ENCODE measurements at regions not wholly inside any gene's neighbourhood (a gene's known extent, or its start where the extent isn't known, plus 50 kb on each side); places are given as distances from the start of the nearest gene placed in this dataset.

DNA sequence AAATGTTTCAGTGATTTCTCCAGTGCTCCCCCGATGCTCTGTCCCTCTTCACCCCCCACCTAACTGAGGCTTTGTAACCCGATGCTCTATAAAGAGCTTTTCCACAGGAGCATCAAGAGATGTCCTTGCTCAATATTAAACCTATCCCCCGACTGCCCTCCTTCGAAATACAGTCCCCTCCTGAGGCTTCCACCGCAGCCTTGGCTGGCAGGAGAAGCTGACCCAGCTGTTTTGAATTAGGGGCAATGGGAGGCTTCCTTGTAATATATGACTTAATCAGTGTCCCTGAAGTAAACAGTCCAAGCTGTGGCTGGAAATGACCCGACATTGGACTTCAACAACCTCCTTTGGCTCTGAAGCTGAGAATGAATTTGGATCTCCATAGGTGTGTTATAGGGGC lies 62.4 kb downstream of the TMEM30B start:
- DNase-seq (ENCODE audit: low read depth), result no peak
- H3K4me3 ChIP-seq (ENCODE audit: low read length), result no peak overlapping the region
- TF ChIP-seq, protein P1, sequence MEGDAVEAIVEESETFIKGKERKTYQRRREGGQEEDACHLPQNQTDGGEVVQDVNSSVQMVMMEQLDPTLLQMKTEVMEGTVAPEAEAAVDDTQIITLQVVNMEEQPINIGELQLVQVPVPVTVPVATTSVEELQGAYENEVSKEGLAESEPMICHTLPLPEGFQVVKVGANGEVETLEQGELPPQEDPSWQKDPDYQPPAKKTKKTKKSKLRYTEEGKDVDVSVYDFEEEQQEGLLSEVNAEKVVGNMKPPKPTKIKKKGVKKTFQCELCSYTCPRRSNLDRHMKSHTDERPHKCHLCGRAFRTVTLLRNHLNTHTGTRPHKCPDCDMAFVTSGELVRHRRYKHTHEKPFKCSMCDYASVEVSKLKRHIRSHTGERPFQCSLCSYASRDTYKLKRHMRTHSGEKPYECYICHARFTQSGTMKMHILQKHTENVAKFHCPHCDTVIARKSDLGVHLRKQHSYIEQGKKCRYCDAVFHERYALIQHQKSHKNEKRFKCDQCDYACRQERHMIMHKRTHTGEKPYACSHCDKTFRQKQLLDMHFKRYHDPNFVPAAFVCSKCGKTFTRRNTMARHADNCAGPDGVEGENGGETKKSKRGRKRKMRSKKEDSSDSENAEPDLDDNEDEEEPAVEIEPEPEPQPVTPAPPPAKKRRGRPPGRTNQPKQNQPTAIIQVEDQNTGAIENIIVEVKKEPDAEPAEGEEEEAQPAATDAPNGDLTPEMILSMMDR (conservative IDR thresholded peaks at IDR 0.05; ENCODE audit: low read depth, low read length), result no peak

DNA sequence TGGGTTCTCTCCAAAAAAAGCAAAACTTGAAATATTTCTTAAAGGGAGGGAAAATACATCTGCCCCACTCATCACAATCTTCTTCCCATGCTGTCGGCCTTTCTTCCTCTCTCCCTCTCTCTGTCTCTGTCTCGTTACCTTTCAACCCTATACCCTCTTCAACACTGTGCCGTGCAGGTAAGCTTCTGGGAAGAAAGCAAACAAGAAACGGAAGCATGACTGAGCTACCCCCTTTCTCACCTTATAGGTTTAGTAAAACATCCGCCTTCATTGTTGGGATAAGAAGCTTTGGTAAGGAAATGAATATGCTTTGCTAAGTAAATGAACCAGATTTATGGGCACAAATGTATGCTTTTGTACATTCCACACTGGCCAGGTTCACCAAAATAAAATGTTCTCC lies 63.0 kb downstream of the TMEM30B start:
- H3K4me3 ChIP-seq (ENCODE audit: low read length), result no peak overlapping the region
- DNase-seq (ENCODE audit: low read depth), result no peak
- TF ChIP-seq, protein P1 (conservative IDR thresholded peaks at IDR 0.05; ENCODE audit: low read depth, low read length), result no peak

DNA sequence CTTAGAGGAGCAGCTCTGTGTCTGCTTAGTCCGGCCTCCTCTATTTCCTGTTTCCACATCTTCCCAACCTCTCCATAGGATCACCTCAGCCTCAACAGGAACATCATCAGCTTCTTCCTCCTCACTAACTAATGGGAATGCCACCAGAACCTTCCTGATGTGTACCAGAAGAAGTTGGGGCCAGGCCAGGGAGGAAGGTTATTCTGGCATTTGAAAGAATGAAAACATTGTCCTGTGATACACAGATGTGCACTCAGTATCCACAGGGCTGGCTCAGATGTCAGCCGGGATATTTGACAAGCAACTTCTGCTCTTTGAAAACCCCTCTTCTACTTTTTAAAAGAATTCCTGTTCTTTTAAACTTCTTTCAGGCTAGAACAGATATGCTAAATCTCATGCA lies 63.6 kb downstream of the TMEM30B start:
- TF ChIP-seq, protein P1 (conservative IDR thresholded peaks at IDR 0.05; ENCODE audit: low read depth, low read length), result no peak
- no peak for DNase-seq (ENCODE audit: low read depth)

GRCh38 chr14:61215222-61216020 lies 65.7 kb downstream of the TMEM30B start:
- DNase-seq (ENCODE audit: low read depth), result no peak
- TF ChIP-seq, protein P1 (conservative IDR thresholded peaks at IDR 0.05; ENCODE audit: low read depth, low read length), result no peak

More for the DNA sequence above, 63.6 kb downstream of the TMEM30B start:
- H3K4me3 ChIP-seq (ENCODE audit: low read length), result no peak overlapping the region

GRCh38 chr14:61213920-61214319 lies 67.2 kb downstream of the TMEM30B start:
- DNase-seq (ENCODE audit: low read depth), result no peak
- TF ChIP-seq, protein P1 (conservative IDR thresholded peaks at IDR 0.05; ENCODE audit: low read depth, low read length), result no peak
- no peak overlapping the region for H3K4me3 ChIP-seq (ENCODE audit: low read length)

More at GRCh38 chr14:61215222-61216020, 65.7 kb downstream of the TMEM30B start:
- no peak overlapping the region for H3K4me3 ChIP-seq (ENCODE audit: low read length)

DNA sequence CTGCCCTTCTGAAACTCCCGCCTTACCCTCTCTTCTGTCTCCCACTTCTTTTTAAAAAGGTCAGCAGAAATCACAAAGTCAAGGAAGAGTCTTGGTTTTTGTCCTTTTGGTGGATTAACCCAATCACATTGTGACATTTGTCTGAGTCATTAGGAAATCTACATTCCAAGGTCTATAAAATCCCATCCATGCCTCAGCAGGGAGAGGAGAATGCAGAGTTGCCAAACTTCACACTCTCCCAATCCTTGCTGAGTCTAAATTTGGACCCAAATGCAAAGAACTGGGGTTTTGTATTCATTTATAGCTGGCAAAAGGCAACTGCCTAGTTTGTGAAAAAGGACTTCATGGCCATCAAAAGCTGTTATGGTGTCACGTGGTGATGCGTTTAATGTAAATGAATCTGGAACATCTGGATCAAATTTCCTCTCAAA lies 67.9 kb downstream of the TMEM30B start:
- H3K4me3 ChIP-seq (ENCODE audit: low read length), result no peak overlapping the region
- no peak for DNase-seq (ENCODE audit: low read depth)
- TF ChIP-seq, protein P1 (conservative IDR thresholded peaks at IDR 0.05; ENCODE audit: low read depth, low read length), result no peak

GRCh38 chr14:61212546-61212945 lies 68.6 kb downstream of the TMEM30B start:
- TF ChIP-seq, protein P1 (conservative IDR thresholded peaks at IDR 0.05; ENCODE audit: low read depth, low read length), result no peak
- DNase-seq (ENCODE audit: low read depth), result no peak
- no peak overlapping the region for H3K4me3 ChIP-seq (ENCODE audit: low read length)
